NCI-H2107 treated with DMSO at 0.1 percent for 48 hours (cell line): ENCODE measurements at regions not wholly inside any gene's neighbourhood (a gene's known extent, or its start where the extent isn't known, plus 50 kb on each side); places are given as distances from the start of the nearest gene placed in this dataset.

Experiments used
- DNase-seq: peaks from one replicate; lab custom pipeline; 2025; ENCODE audit not compliant: unreplicated experiment; lab: John Stamatoyannopoulos, UW

GRCh38 chr6:156564807-156565149, 212.4 kb upstream of the ARID1B start:
- DNase-seq, result no peak

- peak; percentile 72 for DNase-seq
Observed at GRCh38 chr6:156564127-156564806, 212.9 kb upstream of the ARID1B start.

GRCh38 chr6:156563714-156564113, 213.5 kb upstream of the ARID1B start:
- peak; percentile 95 for DNase-seq

GRCh38 chr6:156562636-156563035, 214.5 kb upstream of the ARID1B start:
- no peak for DNase-seq

- peak; percentile 26 for DNase-seq
Observed at GRCh38 chr6:156562019-156562418, 215.2 kb upstream of the ARID1B start.

GRCh38 chr6:156560476-156560875, 216.7 kb upstream of the ARID1B start:
- DNase-seq, result no peak

GRCh38 chr6:156559162-156559690, 218.0 kb upstream of the ARID1B start:
- DNase-seq, result no peak

GRCh38 chr6:156557911-156558259, 219.3 kb upstream of the ARID1B start:
- no peak for DNase-seq

GRCh38 chr6:156557251-156557910, 219.8 kb upstream of the ARID1B start:
- peak; percentile 86 for DNase-seq

- DNase-seq, result no peak
Observed at GRCh38 chr6:156556811-156557210, 220.4 kb upstream of the ARID1B start.

GRCh38 chr6:156555116-156555515, 222.1 kb upstream of the ARID1B start:
- DNase-seq, result no peak

GRCh38 chr6:156554160-156554559, 223.0 kb upstream of the ARID1B start:
- DNase-seq, result no peak

GRCh38 chr6:156552849-156553248, 224.3 kb upstream of the ARID1B start:
- DNase-seq, result no peak

- DNase-seq, result no peak
Observed at GRCh38 chr6:156550949-156551348, 226.2 kb upstream of the ARID1B start.

- no peak for DNase-seq
Observed at GRCh38 chr6:156545931-156546330, 231.2 kb upstream of the ARID1B start.

GRCh38 chr6:156545021-156545420, 232.2 kb upstream of the ARID1B start:
- DNase-seq, result no peak

GRCh38 chr6:156544046-156544445, 233.1 kb upstream of the ARID1B start:
- no peak for DNase-seq

GRCh38 chr6:156543431-156543830, 233.7 kb upstream of the ARID1B start:
- DNase-seq, result no peak

- no peak for DNase-seq
Observed at GRCh38 chr6:156538875-156539660, 238.1 kb upstream of the ARID1B start.

GRCh38 chr6:156534594-156534993, 242.6 kb upstream of the ARID1B start:
- no peak for DNase-seq

GRCh38 chr6:156533872-156534524, 243.2 kb upstream of the ARID1B start:
- no peak for DNase-seq
